Esophagus muscularis mucosa (tissue), 4 donors: ENCODE measurements at regions not wholly inside any gene's neighbourhood (a gene's known extent, or its start where the extent isn't known, plus 50 kb on each side); places are given as distances from the start of the nearest gene placed in this dataset.

Source experiments
- DNase-seq: peaks from one replicate; pipeline ENCODE4 v3.0.0-alpha.2; 2017; ENCODE audit errors: extremely low spot score
- H3K27ac ChIP-seq, 4 donors: fragments of 200-600 bp; sonication (generic); replicated peaks in 1 of 4; 1 replicate in 3 of 4; 2 replicates in 1 of 4; pipeline ENCODE4 v1.5.1; 2016 to 2019; ENCODE audit warnings: mild to moderate bottlenecking in 1 of 4
- H3K27me3 ChIP-seq, 4 donors: fragments of 200-600 bp; sonication (generic); one replicate each; pipeline versions ENCODE4 v1.5.1 to v1.6.0; 2016 to 2019
- H3K36me3 ChIP-seq, 4 donors: fragments of 200-600 bp; sonication (generic); one replicate each; pipeline ENCODE4 v1.5.1; 2016 to 2019
- H3K4me1 ChIP-seq, 4 donors: fragments of 200-600 bp; sonication (generic); one replicate each; pipeline ENCODE4 v1.5.1; 2016 to 2019
- H3K4me3 ChIP-seq, 4 donors: fragments of 200-600 bp; sonication (generic); 1 replicate in 2 of 4; 2 replicates in 2 of 4; pipeline ENCODE4 v1.5.1; 2016 to 2019; ENCODE audit warnings: mild to moderate bottlenecking in 4 of 4, moderate library complexity in 1 of 4
- H3K9me3 ChIP-seq, 4 donors: fragments of 200-600 bp; sonication (generic); 1 replicate in 3 of 4; 2 replicates in 1 of 4; pipeline ENCODE4 v1.5.1; 2016 to 2019
- EP300 ChIP-seq: sonication (generic); formaldehyde crosslinking; IDR thresholded peaks from one replicate; pipeline ENCODE4 v1.6.1; 2017; ENCODE audit warnings: antibody characterized with exemption
- POLR2A ChIP-seq: fragments of 450-650 bp; IDR thresholded peaks from one replicate; pipeline ENCODE4 v1.6.1; 2017; ENCODE audit warnings: antibody characterized with exemption, moderate library complexity, mild to moderate bottlenecking, low read depth
- POLR2AphosphoS5 ChIP-seq, 2 donors: sonication (generic); formaldehyde crosslinking; IDR thresholded peaks; one replicate each; pipeline ENCODE4 v1.6.1; 2017; ENCODE audit warnings: antibody characterized with exemption in 2 of 2
- WGBS: methylation state at CpG from one replicate; pipeline ENCODE4 v1.1.5; 2018; 5-methylcytosine and 5-hydroxymethylcytosine counted together
- intact Hi-C: fragments of 100-400 bp; cut with DNase I; formaldehyde crosslinking; loops from one replicate; pipeline ENCODE4 v1.15.1; 2023
- TF ChIP-seq, protein P1 (sequence below), 3 experiments: fragments of 200-600 bp in 2 of 3; fragments of 450-650 bp in 1 of 3; sonication (generic) in 2 of 3; IDR thresholded peaks; one replicate each; pipeline ENCODE4 v1.5.1; 2017 to 2019; ENCODE audit warnings: antibody characterized with exemption in 3 of 3, mild to moderate bottlenecking in 2 of 3, moderate library complexity in 1 of 3

DNA sequence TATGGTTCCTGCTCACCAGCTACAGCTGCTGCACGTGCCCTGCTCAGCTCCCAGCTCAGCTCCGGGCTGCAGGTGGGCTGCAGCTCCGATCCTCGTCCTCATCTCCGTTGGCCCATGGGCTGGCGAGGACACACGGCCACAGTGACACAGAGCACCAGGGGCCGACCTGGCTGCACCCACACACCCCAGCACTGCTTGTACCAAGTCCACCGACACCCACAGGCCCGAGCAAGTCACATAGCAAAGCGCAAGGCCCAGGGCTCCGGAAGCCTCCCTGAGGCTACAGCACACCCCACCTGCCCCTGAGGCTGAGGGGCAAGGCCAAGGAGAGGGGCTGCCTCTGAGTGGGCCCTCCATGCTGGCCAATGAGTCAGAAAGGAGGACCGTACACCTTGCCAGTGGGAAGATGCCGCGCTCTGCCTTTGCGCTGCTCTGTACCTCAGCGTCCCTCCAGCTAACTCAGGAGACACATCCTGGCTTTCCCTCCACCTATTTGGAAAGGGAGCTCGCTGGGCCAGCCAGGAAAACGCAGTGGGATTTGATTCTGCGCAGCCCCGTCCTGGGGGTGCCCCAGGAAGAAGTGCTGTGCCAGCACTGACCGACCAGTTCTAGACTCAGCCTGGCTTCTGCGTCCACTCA lies 124.8 kb downstream of the SIK1 start:
- peaks cover 0 to 29% (median 0%) of the 10 kb centered on the region in 4 donors for H3K27me3 ChIP-seq
- DNase-seq, result no peak
- intact Hi-C loops, result no loop called here
- H3K36me3 ChIP-seq, result no peaks in the 10 kb centered on the region
- 92% methylated on average over 17 of the region's 23 CpGs for WGBS
- H3K27ac ChIP-seq, result no peak overlapping the region
- no peak overlapping the region for H3K4me3 ChIP-seq
- no peak for TF ChIP-seq EP300
- no peak for TF ChIP-seq POLR2A
- TF ChIP-seq, protein P1, sequence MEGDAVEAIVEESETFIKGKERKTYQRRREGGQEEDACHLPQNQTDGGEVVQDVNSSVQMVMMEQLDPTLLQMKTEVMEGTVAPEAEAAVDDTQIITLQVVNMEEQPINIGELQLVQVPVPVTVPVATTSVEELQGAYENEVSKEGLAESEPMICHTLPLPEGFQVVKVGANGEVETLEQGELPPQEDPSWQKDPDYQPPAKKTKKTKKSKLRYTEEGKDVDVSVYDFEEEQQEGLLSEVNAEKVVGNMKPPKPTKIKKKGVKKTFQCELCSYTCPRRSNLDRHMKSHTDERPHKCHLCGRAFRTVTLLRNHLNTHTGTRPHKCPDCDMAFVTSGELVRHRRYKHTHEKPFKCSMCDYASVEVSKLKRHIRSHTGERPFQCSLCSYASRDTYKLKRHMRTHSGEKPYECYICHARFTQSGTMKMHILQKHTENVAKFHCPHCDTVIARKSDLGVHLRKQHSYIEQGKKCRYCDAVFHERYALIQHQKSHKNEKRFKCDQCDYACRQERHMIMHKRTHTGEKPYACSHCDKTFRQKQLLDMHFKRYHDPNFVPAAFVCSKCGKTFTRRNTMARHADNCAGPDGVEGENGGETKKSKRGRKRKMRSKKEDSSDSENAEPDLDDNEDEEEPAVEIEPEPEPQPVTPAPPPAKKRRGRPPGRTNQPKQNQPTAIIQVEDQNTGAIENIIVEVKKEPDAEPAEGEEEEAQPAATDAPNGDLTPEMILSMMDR (IDR thresholded peaks at IDR 0.05), result no peak
- TF ChIP-seq POLR2AphosphoS5 (IDR thresholded peaks at IDR 0.05), result no peak
- H3K4me1 ChIP-seq, result peaks cover 0 to 3% (median 0%) of the 10 kb centered on the region in 4 donors
- no peaks in the 10 kb centered on the region for H3K9me3 ChIP-seq

DNA sequence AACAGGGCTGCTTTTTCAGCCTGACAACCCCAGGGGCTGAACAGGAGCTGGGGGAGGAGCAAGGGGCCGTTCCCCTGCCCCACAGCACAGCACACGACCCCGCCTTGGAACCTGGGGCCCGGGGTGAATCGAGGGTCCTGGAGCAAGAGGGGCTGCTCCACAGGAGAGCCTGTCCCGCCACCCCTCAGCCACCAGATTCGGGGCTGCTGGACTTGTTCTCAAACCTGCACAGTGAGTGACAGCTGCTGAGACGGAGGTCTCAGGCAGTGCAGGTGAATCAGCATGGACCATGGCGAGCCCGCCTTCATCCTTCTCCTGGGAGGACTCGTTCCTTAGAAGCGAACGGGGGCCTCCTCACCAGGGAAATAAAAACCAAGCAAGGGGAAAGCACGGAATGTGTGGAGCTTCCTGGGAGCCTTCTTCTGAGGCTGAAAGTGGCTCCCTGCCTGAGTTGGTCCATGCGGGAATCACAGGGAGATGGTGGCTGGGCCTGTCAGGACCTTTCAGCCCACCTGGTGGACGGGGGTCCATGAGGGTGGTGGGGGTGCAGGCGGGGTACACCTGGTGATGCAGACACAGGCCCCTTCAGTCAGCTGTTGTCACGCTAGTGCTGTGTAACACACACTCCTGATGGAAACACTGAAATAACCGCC lies 125.4 kb downstream of the SIK1 start:
- Histone ChIP-seq H3K36me3 (no peaks in the 10 kb centered on the region), H3K9me3 (no peaks in the 10 kb centered on the region), H3K27me3 (peaks cover 0 to 22% (median 0%) of the 10 kb centered on the region in 4 donors), H3K4me3 (no peak overlapping the region), H3K4me1 (peaks cover 0 to 3% (median 0%) of the 10 kb centered on the region in 4 donors), H3K27ac (no peak overlapping the region)
- DNase-seq, result no peak
- WGBS, result 90% methylated on average over 11 of the region's 19 CpGs
- TF ChIP-seq POLR2AphosphoS5 (IDR thresholded peaks at IDR 0.05), result no peak
- TF ChIP-seq EP300, result no peak
- no peak for TF ChIP-seq POLR2A
- TF ChIP-seq, protein P1 (IDR thresholded peaks at IDR 0.05), result no peak
- intact Hi-C loops, result no loop called here

DNA sequence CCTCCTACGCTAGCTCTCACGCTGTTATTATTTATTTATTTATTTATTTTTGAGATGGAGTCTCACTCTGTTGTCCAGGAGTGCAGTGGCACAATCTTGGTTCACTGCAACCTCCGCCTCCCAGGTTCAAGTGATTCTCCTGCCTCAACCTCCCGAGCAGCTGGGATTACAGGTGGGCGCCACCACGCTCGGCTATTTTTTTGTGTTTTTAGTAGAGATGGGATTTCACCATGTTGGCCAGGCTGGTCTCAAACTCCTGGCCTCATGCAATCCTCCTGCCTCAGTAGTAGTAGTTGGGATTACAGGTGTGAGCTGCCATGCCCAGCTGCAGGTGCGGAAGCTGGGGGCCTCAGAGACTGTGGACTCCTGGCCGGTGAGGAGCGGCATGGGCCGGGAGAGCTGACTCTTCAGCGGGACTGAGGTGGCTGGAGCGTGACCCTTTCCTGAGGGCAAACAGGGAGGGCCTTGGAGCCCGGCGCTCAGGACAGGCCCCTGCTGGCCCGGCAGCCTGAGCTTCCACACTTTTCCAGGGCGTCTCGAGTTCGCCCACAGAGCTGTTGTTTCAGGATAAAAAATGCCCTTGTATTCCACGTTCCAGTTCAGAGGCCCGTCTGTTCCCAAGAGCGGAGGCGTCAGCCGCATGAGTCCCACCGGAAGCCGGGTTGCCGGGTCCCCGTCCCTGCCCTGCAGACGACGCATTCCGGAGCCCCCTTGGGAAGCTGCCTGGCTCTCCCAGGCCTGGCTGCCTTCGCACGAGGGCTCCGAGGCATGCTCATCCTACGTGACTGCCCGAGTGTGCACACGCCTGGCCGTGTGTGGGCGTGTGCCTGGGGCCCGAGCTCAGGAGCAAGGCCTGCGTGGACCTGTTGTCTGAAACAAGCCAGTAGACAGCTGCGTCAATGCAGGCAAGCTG lies 126.2 kb downstream of the SIK1 start:
- Histone ChIP-seq H3K4me3 (no peak overlapping the region), H3K27me3 (peaks cover 0 to 20% (median 0%) of the 10 kb centered on the region in 4 donors), H3K4me1 (peaks cover 0 to 3% (median 0%) of the 10 kb centered on the region in 4 donors), H3K36me3 (no peaks in the 10 kb centered on the region), H3K9me3 (peaks cover 0 to 2% (median 1%) of the 10 kb centered on the region in 4 donors), H3K27ac (no peak overlapping the region)
- intact Hi-C loops, result no loop called here
- 84% methylated on average over 33 of the region's 42 CpGs for WGBS
- TF ChIP-seq POLR2A (no peak), EP300 (no peak), POLR2AphosphoS5 (IDR thresholded peaks at IDR 0.05) (no peak)
- TF ChIP-seq, protein P1 (IDR thresholded peaks at IDR 0.05), result no peak
- DNase-seq, result no peak

DNA sequence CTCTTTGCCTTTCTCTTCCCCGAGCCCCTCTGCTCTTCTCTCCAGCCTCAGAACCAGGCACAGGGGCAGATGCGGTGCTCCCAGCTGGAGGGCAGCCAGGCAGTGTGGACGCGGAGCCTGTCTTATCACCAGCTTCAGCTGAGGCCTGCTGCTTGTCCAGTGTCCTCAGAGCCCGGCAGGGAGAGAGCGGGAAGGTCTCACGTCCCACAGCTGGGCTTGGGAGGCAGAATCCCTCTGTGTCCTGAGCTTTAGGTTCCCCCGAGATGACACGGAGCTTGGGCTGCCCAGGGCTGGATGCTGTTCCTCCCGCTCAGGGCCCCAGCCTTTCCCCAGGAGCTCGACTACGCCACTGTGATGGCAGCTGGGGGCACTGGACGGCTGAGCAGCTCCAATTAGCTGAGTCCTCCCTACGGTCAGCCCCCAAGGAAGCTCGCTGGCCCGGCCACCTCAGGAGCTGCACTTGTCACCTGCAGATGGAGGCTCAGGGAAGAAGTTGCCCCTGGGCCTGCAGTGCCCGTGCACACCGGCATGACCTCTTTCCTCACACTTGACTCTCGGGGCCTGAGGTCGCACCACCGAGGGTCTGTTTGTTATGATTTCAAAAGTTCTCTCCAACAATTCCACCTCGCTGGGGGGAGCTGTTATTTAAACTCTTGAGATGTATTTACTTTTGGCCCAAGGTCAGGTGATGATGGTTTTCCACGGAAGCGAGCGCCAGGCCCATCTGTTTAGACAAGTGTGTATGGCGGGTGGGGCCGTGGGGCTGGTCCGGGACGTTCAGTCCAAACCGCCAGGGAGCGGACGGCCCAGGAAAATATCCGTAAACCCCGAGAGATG lies 127.3 kb downstream of the SIK1 start:
- no peaks in the 10 kb centered on the region for H3K36me3 ChIP-seq
- H3K4me1 ChIP-seq, result peaks cover 0 to 3% (median 0%) of the 10 kb centered on the region in 4 donors
- 75% methylated on average over 25 of the region's 34 CpGs for WGBS
- no peak overlapping the region for H3K4me3 ChIP-seq
- no peak for TF ChIP-seq POLR2AphosphoS5 (IDR thresholded peaks at IDR 0.05)
- TF ChIP-seq EP300, result no peak
- TF ChIP-seq POLR2A, result no peak
- TF ChIP-seq, protein P1 (IDR thresholded peaks at IDR 0.05), result no peak
- H3K27me3 ChIP-seq, result peaks cover 0 to 17% (median 0%) of the 10 kb centered on the region in 4 donors
- H3K9me3 ChIP-seq, result peaks cover 0 to 11% (median 8%) of the 10 kb centered on the region in 4 donors
- no peak overlapping the region for H3K27ac ChIP-seq
- intact Hi-C loops, result no loop called here
- DNase-seq, result no peak
